ENCODE measurements at regions not wholly inside any gene's neighbourhood (a gene's known extent, or its start where the extent isn't known, plus 50 kb on each side); places are given as distances from the start of the nearest gene placed in this dataset.

- Histone ChIP-seq H3K4me2 (ENCODE audit: low read length) (no peak overlapping the region), H3K27me3 (ENCODE audit: control insufficient read depth, low read length) (peaks cover 30% of the 10 kb centered on the region), H3K27ac (ENCODE audit: low read depth, low read length) (no peak overlapping the region), H3K9me2 (replicated peaks; ENCODE audit: control insufficient read depth, low read length) (no peaks in the 10 kb centered on the region), H3F3A (ENCODE audit: control insufficient read depth, insufficient read depth) (no peaks in the 10 kb centered on the region), H3K9me3 (ENCODE audit: control insufficient read depth, insufficient read depth, low read length) (no peaks in the 10 kb centered on the region), H4K20me1 (ENCODE audit: control insufficient read depth, insufficient read depth, low read depth, low read length) (no peaks in the 10 kb centered on the region), H3K36me3 (ENCODE audit: control insufficient read depth, low read length) (no peaks in the 10 kb centered on the region), H3K4me1 (ENCODE audit: control insufficient read depth, low read length) (no peaks in the 10 kb centered on the region), H3K4me3 (ENCODE audit: low read length) (no peak overlapping the region), H3K79me2 (ENCODE audit: control insufficient read depth, low read length) (no peaks in the 10 kb centered on the region)
- TF ChIP-seq EZH2phosphoT487 (IDR thresholded peaks at IDR 0.05; ENCODE audit: borderline replicate concordance, low read length) (no peak), CTCF (IDR thresholded peaks at IDR 0.05; ENCODE audit: low read depth, low read length, poor library complexity, severe bottlenecking) (no peak)
Observed at GRCh38 chr12:27177706-27178105, 66.4 kb upstream of the STK38L start.

GRCh38 chr12:27178255-27178654 is 65.8 kb upstream of the STK38L start:
- TF ChIP-seq EZH2phosphoT487 (IDR thresholded peaks at IDR 0.05; ENCODE audit: borderline replicate concordance, low read length) (no peak), CTCF (IDR thresholded peaks at IDR 0.05; ENCODE audit: low read depth, low read length, poor library complexity, severe bottlenecking) (no peak)
- Histone ChIP-seq H3K4me1 (ENCODE audit: control insufficient read depth, low read length) (no peaks in the 10 kb centered on the region), H3K9me3 (ENCODE audit: control insufficient read depth, insufficient read depth, low read length) (no peaks in the 10 kb centered on the region), H3K36me3 (ENCODE audit: control insufficient read depth, low read length) (no peaks in the 10 kb centered on the region), H3K79me2 (ENCODE audit: control insufficient read depth, low read length) (no peaks in the 10 kb centered on the region), H3K27me3 (ENCODE audit: control insufficient read depth, low read length) (peaks cover 30% of the 10 kb centered on the region), H4K20me1 (ENCODE audit: control insufficient read depth, insufficient read depth, low read depth, low read length) (no peaks in the 10 kb centered on the region), H3K4me2 (ENCODE audit: low read length) (no peak overlapping the region), H3F3A (ENCODE audit: control insufficient read depth, insufficient read depth) (no peaks in the 10 kb centered on the region), H3K9me2 (replicated peaks; ENCODE audit: control insufficient read depth, low read length) (no peaks in the 10 kb centered on the region), H3K27ac (ENCODE audit: low read depth, low read length) (no peak overlapping the region), H3K4me3 (ENCODE audit: low read length) (no peak overlapping the region)

- H3K79me2 ChIP-seq (ENCODE audit: control insufficient read depth, low read length): no peaks in the 10 kb centered on the region
- H3K4me3 ChIP-seq (ENCODE audit: low read length): no peak overlapping the region
Observed at GRCh38 chr12:27178723-27179399, 65.2 kb upstream of the STK38L start.

More at GRCh38 chr12:27178723-27179399, 65.2 kb upstream of the STK38L start:
- TF ChIP-seq EZH2phosphoT487 (IDR thresholded peaks at IDR 0.05; ENCODE audit: borderline replicate concordance, low read length): no peak
- no peak for TF ChIP-seq CTCF (IDR thresholded peaks at IDR 0.05; ENCODE audit: low read depth, low read length, poor library complexity, severe bottlenecking)
- H3K27me3 ChIP-seq (ENCODE audit: control insufficient read depth, low read length): peaks cover 30% of the 10 kb centered on the region
- H3K4me1 ChIP-seq (ENCODE audit: control insufficient read depth, low read length): no peaks in the 10 kb centered on the region
- H3K36me3 ChIP-seq (ENCODE audit: control insufficient read depth, low read length): no peaks in the 10 kb centered on the region
- no peaks in the 10 kb centered on the region for H4K20me1 ChIP-seq (ENCODE audit: control insufficient read depth, insufficient read depth, low read depth, low read length)
- no peaks in the 10 kb centered on the region for H3F3A ChIP-seq (ENCODE audit: control insufficient read depth, insufficient read depth)
- H3K9me2 ChIP-seq (replicated peaks; ENCODE audit: control insufficient read depth, low read length): no peaks in the 10 kb centered on the region
- no peaks in the 10 kb centered on the region for H3K9me3 ChIP-seq (ENCODE audit: control insufficient read depth, insufficient read depth, low read length)
- no peak overlapping the region for H3K4me2 ChIP-seq (ENCODE audit: low read length)
- no peak overlapping the region for H3K27ac ChIP-seq (ENCODE audit: low read depth, low read length)
